AG09309 (cell line): ENCODE measurements at regions not wholly inside any gene's neighbourhood (a gene's known extent, or its start where the extent isn't known, plus 50 kb on each side); places are given as distances from the start of the nearest gene placed in this dataset.

Experiments
- DNase-seq: peaks from one replicate; pipeline ENCODE4 v3.0.0-alpha.2; 2010; ENCODE audit warnings: low read depth
- H3K4me3 ChIP-seq: 2 replicates; pipeline ENCODE4 v1.5.1; 2011; ENCODE audit warnings: mild to moderate bottlenecking, low read depth, low read length, moderate library complexity; ENCODE audit not compliant: control insufficient read depth
- CTCF ChIP-seq: IDR thresholded peaks from 2 replicates; pipeline ENCODE4 v1.5.1; 2011; ENCODE audit warnings: mild to moderate bottlenecking, low read depth, low read length, inconsistent platforms; ENCODE audit not compliant: insufficient read depth, control insufficient read depth; ENCODE audit errors: missing control alignments

GRCh38 chr18:8904316-8904715 lies 198.2 kb upstream of the NDUFV2 start:
- H3K4me3 ChIP-seq = no peak overlapping the region
- TF ChIP-seq CTCF = no peak
- DNase-seq = no peak

GRCh38 chr18:8908792-8909510 lies 193.5 kb upstream of the NDUFV2 start:
- H3K4me3 ChIP-seq = no peak overlapping the region
- TF ChIP-seq CTCF = no peak
- no peak for DNase-seq

- TF ChIP-seq CTCF = no peak
- DNase-seq = no peak
- no peak overlapping the region for H3K4me3 ChIP-seq
These were observed 192.2 kb upstream of the NDUFV2 start for GRCh38 chr18:8910186-8910822.

GRCh38 chr18:8910843-8911242 lies 191.7 kb upstream of the NDUFV2 start:
- no peak overlapping the region for H3K4me3 ChIP-seq
- TF ChIP-seq CTCF = no peak
- no peak for DNase-seq

GRCh38 chr18:8911408-8912340 lies 190.8 kb upstream of the NDUFV2 start:
- no peak for TF ChIP-seq CTCF
- DNase-seq = no peak
- H3K4me3 ChIP-seq = no peak overlapping the region
